ENCODE measurements at regions not wholly inside any gene's neighbourhood (a gene's known extent, or its start where the extent isn't known, plus 50 kb on each side); places are given as distances from the start of the nearest gene placed in this dataset.

- Histone ChIP-seq H3K27ac (ENCODE audit: extremely low read depth, low read depth, low read length) (no peak overlapping the region), H3K36me3 (ENCODE audit: control insufficient read depth in 2 of 2, insufficient read depth in 1 of 2, low read length in 2 of 2) (no peaks in the 10 kb centered on the region), H3K4me1 (ENCODE audit: control insufficient read depth, insufficient read depth, low read length) (no peaks in the 10 kb centered on the region), H3K4me3 (ENCODE audit: low read depth, low read length) (no peak overlapping the region), H3K9me3 (ENCODE audit: control insufficient read depth, insufficient read depth, low read depth, low read length) (no peaks in the 10 kb centered on the region)
- CTCF ChIA-PET, result interaction anchor here (0.8 kb wide), 1 partner anchor 297 kb away, joined by 3 read pairs; no protein-coding TSS in a partner anchor
- POLR2A ChIA-PET, result no interaction called here
- TF ChIP-seq YY1 (tag by site-specific recombination; IDR thresholded peaks at IDR 0.05) (no peak), IKZF3 (tag by site-specific recombination; IDR thresholded peaks at IDR 0.05) (no peak), ZNF488 (tag by site-specific recombination; IDR thresholded peaks at IDR 0.05) (no peak), ZNF362 (tag by site-specific recombination; IDR thresholded peaks at IDR 0.05) (no peak), ZXDB (tag by site-specific recombination; IDR thresholded peaks at IDR 0.05) (no peak), ZNF701 (tag by site-specific recombination; IDR thresholded peaks at IDR 0.05) (no peak), ZNF202 (tag by site-specific recombination; IDR thresholded peaks at IDR 0.05; ENCODE audit: borderline replicate concordance) (no peak), ZNF658 (tag by site-specific recombination; IDR thresholded peaks at IDR 0.05) (no peak), ZNF654 (tag by site-specific recombination; IDR thresholded peaks at IDR 0.05; ENCODE audit: low read depth) (peak; percentile 14; the same call in 1 of the 2 replicates), ZNF555 (tag by site-specific recombination; conservative IDR thresholded peaks at IDR 0.05) (peak; percentile 50), ZNF596 (tag by site-specific recombination; IDR thresholded peaks at IDR 0.05) (no peak), ZNF518A (tag by site-specific recombination; conservative IDR thresholded peaks at IDR 0.05; ENCODE audit: low read depth) (peak; percentile 62; the same call in 1 of the 2 replicates), ZNF623 (tag by site-specific recombination; IDR thresholded peaks at IDR 0.05) (peak; percentile 26; the same call in 1 of the 2 replicates), ZNF18 (tag by site-specific recombination; IDR thresholded peaks at IDR 0.05) (no peak), ZBTB8A (tag by site-specific recombination; IDR thresholded peaks at IDR 0.05) (0 out of 2 replicates have a peak, but pooled peaks have one; percentile 20), HIC1 (tag by site-specific recombination; IDR thresholded peaks at IDR 0.05) (no peak), EGR2 (tag by site-specific recombination; IDR thresholded peaks at IDR 0.05; ENCODE audit: low read depth) (no peak), ZNF2 (tag by site-specific recombination; IDR thresholded peaks at IDR 0.05) (no peak), ZNF529 (tag by site-specific recombination; IDR thresholded peaks at IDR 0.05; ENCODE audit: insufficient replicate concordance) (no peak), ZBTB11 (tag by site-specific recombination; conservative IDR thresholded peaks at IDR 0.05; ENCODE audit: low read depth) (0 out of 2 replicates have a peak, but pooled peaks have one; percentile 44), ZNF335 (tag by site-specific recombination; conservative IDR thresholded peaks at IDR 0.05) (no peak), ZNF433 (tag by site-specific recombination; IDR thresholded peaks at IDR 0.05; ENCODE audit: low read depth) (0 out of 2 replicates have a peak, but pooled peaks have one; percentile 16), ZNF394 (tag by site-specific recombination; IDR thresholded peaks at IDR 0.05; ENCODE audit: borderline replicate concordance) (peak; percentile 67; the same call in 1 of the 2 replicates), ZNF558 (tag by site-specific recombination; IDR thresholded peaks at IDR 0.05) (no peak)
Observed at GRCh38 chr4:116323606-116324005, 761.8 kb downstream of the TRAM1L1 start.
